Muscle of arm (tissue), 1 donor: ENCODE measurements at regions not wholly inside any gene's neighbourhood (a gene's known extent, or its start where the extent isn't known, plus 50 kb on each side); places are given as distances from the start of the nearest gene placed in this dataset.
A peak's percentile ranks its signal among the peaks of the same experiment; 100 is the strongest.

Source experiments
- DNase-seq: peaks from one replicate; pipeline ENCODE4 v3.0.0-alpha.2; 2013

DNA sequence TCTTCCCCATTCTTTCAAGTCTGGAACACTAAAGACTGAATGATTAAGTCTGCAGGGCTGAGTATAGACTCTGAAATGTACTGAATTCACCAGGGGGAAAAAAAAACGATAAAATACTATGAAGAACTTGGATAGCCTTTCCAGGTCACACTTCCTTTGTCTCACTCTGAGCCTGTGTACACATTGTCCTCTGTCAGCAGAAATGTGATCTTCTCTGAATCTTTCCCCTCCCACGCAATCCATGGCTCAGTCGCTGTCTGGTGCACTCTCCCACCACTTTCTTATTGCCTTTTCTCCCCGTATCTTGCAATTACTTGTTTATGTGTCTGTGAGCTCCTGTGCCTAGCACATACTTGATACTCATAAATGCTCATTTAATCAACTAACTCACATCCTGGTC, 212.6 kb upstream of the RSPO3 start:
- DNase-seq, result no peak

DNA sequence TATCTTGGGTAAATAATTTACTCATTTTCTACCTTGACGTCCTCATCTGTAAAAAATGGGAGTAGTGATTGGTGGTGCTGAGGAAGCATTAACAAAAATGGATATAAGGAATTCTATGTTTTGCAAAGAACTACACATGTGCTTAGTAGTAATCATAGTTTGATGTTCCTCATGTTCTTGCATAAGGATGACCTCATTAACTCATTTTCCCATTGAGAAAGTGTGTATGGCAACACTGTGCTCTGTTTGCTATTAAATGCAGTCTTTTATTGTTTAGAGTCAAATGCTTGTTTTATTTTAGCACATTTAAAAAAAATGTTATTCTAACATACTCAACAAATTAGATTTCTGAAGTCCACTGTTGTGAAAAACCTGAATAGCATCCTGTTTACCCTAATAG, 211.2 kb upstream of the RSPO3 start:
- peak; percentile 13 for DNase-seq

DNA sequence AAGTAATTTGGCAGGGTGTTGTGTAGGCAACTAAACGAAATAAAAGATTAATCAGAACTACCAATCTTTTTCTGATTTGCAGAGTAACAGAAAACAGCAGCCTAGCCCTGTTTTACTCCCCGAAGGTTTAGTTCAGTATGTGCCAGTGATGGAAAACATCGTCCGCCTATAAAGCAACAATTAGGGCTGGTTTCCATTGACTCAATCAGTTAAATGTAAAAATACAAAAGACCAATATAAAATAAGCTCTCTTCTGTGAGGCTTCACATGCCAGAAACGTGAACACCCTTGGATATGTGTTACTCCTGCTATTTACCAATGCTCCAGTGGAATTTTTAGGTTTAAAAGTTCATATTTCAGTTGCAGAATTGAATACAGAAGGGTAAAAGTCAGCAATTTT, 210.5 kb upstream of the RSPO3 start:
- DNase-seq, result peak; percentile 31

DNA sequence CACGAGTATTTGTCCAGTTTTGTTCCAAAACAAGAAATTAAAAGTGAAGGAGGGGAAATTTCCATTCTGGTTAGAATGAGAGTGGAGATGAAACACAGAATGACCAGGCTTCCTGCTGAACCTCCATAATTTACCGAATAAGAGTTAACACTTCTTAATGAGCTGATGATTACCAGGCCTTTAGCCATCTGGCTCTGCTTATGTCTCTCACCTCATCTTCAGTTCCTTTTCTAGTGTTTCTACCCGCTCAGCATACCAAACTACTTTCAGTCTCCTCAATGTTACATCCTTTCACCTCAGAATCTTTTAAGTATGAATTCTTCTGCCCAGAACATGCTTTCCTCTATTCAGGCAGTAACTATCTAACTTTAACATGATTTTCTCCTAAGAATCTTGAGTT, 209.0 kb upstream of the RSPO3 start:
- DNase-seq, result no peak

DNA sequence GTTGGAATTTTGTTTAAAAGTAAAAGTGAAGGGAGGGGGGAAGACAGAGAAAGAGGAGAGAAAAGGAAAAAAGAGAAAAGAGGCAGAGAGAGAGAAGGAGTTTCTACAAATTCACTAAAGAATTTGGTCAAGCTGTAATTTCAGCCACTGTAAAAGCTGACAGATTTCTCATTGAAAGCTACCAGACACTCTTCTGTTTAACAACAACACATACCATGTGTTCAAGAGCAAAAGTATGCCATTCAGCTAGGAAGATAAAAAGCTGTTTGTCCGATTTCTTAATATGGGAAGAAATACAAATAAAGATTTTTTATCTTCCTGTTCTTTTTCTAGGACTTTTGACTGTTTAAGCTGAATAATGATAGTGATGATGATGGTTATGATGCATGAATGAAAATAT, 204.8 kb upstream of the RSPO3 start:
- DNase-seq, result no peak

DNA sequence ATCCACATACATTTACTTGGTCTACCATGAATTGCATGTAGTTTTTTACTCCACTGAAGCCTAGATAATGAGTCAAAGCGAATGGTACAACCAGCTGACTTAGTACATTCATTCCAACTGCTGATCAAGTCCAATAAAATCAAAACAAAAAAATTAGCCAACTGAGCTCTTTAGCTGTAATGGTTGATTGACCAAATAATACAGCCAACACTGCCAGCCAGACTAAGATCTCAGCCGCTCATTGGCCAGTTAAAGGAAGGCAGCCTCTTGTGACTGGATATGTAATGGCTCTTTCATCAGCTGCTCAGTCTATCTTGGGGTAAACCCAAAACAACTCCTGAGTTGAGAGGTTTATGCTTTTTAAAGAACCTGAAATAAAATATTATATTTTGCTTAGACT, 204.3 kb upstream of the RSPO3 start:
- no peak for DNase-seq

DNA sequence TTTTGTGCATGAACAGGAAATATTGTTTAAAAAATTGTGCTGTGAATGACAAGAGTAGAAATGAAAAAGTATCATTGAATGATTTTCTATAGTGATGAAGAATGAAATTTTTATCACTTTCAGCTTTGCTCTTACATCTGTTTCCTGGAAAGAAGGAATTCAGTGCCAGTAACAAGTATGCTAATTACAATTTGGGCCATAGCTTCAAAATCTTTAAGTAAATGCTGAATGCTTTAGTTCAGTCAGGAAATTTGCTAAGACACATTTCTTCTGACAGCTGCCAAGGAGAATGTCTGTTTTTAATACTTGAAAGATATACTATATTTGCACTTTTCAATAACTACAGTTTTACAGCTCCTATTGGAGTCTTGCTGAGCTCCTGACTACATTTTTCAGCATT, 203.7 kb upstream of the RSPO3 start:
- DNase-seq, result no peak

DNA sequence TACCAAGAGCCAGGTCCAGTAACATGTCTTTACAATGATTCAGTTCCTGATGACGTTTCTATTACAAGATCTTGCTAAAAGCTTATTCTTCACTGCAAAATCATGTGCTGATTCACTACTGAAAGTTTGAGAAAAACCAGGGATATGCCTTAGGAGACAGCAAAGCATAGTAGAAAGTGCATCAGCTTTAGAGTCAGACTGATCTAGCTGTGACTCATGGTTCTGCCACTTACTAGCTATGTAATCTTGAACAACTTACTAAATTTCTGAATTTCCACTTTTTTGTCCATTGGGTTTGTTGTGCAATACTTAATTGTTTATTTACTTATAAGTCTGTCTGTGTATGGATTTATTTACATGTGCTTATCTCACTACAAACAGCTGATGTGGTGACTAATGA, 198.5 kb upstream of the RSPO3 start:
- no peak for DNase-seq

DNA sequence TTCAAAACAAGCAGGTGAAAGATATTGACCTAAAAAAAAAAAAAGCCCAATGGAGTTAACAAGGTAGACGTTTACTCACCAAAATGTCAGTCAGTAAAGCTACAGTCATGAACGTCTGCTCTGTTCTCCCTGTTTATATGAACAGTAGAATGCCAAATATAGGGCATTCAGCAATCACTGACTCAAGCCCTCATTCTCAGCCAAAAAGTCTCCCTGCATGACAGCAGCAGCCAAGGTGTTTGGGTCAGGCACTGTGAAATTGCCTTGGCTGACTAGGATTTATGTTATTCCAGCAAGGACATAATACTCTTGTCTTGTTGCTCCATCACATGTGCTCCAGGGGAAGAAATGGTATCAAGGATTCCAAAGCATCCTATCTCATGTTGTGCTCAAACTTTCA, 194.7 kb upstream of the RSPO3 start:
- no peak for DNase-seq

DNA sequence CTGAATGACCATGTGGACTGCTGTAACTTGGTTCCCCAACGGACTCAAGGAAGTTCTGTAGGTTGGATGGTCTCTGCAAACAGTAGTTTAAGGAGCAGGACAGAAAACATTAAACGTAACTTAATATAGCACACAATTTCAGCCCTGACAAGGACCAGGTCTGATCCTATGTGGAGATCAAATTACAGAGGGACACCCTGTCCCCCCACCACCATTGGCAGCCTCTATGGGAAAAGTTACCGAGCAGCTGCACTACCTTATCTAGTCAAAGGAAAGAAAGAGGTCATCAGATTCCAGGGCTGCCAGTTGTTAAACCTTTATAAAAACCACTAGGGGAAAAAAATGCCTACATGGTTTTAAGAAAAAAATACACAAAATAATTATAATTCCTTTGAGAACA, 191.5 kb upstream of the RSPO3 start:
- no peak for DNase-seq

DNA sequence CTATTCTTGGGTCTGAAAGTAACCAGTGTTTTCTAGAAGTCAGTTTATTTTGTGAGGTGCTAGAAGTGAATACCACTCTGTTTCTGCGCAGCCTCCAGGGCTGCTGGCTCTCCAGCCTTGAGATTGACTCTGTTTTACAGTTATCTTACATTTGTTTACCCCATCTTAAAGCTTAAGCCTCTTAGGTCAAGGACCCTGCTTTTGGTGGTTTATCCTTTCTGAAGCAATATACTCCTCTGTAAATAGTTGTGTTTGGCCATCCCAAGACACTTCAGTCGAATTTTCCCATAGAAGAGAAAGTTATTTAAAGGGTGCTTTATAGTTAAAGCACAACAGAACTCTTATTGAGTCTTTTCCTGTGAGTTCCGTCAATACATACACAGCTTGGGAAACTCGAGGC, 190.6 kb upstream of the RSPO3 start:
- DNase-seq, result no peak

DNA sequence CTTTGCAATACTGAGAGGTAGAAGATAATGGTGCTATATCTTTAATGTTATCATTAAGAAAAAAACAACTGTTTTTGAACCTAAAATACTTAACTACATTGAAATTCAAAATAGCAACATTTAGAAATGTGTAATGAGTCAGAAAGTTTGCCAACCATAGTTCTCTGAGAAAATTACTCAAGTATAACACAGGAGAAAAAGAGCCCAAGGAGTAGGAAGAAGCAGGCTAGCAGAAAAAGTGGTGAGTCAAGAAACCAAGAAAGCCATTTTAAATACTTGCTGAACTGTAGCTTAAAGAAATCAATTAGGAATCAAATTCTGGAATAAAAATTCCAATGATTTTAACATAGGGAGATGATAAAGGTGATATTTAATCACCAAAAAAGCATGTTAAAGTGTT, 181.0 kb upstream of the RSPO3 start:
- DNase-seq, result no peak

DNA sequence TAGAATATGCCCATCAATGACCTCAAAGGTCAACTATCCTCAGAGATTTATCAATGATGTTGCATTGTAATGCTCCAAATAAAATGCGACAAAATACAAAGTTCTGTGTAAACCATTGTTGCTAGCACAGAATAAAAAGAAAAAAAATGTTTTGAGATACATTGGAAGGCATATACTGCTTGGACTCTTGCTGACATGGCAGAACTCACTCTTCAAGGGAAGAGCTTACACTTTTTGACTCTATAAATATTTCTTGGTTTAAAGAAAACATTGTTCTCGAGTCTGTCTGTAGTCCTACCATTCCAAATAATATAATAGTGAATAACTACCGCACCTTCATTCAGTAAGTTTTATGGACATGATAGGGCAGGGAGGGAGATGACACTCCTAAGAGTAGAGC, 178.7 kb upstream of the RSPO3 start:
- no peak for DNase-seq

DNA sequence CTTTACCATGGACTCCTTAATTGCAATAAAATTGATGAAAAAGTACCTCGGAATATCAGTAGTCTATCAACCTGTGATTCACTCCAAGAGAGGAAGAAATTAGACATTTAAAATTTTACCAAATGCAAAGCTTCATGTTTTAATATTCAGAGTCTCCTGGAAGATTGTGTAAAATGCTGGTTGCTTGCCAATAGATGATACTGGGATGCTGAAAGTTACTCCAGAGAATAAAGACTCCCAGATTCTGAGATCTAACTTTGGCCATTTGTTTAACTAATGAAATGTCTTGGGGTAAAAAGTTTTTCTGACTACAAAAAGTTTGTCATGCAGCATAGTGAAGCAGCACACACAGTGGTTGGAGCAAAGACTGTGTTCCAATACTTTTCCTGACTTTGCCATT, 176.7 kb upstream of the RSPO3 start:
- peak; percentile 15 for DNase-seq

DNA sequence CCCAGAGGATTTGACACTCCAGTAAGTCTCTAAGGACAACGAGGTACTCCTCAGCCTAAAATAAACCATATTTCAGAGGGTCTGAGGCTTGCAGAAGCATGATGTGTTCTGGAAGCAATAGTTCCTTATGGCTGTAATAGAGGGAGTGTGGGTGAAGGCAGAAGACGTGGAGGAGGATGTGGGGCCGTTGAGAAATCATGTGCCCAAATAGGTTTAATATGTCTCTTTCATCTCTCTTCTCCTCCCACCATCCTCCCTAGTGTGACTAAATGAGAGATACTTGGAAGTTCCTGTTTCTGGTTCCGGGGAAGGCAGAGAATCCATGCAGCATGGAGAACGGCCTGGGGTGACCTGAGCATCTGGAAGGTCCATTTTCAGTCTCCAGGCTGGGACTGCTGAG, 174.0 kb upstream of the RSPO3 start:
- DNase-seq, result no peak

DNA sequence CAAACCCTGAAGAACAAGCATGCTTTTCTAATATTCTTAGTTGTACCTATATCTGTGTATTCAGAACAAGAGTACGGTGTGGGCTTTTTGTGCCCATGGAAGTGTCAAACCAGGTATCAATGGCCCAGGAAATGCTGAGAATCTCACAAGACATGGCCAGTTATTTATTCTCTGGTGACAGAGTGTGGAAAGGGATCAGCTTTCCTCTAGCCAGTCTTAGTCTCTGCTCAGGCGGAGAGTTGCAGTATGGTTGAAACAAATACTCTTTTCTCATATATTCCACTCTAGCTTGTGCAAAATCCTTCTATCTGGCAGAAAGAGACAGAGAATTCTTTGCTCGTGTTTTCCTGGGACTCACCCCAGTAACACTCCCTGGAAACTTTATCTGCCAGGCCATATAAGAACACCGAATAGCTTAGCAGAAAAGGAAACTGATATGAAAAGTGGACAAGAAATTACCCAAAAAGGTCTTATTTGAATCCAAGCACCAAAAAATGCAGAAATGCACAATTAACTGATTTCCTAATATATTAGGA, 173.3 kb upstream of the RSPO3 start:
- peak; percentile 56 for DNase-seq

DNA sequence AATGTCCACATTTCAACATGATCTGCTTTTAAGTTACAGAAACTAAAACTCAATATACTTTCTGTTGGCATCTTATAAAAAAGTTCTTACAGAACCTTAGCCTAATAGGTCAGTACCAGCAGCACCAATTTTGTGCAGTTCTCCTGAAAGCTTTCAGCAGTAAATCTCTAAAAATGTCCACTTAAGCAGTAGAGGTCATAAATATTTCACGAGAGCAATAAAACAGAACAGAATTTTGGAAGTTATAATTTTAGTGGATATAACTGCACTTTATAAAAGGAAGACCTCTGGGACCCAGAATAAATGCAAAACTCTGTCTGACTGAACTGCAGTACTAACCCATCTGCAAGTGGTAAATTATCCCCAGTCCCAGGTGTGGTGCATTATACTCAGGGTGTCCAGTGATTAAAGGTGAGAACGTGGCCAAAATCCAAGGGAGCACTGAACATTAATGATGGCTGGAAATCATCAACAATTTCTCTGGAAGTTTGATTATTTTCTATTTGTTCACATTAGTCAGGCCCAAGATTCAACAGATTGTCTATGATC, 172.6 kb upstream of the RSPO3 start:
- DNase-seq, result peak; percentile 25

DNA sequence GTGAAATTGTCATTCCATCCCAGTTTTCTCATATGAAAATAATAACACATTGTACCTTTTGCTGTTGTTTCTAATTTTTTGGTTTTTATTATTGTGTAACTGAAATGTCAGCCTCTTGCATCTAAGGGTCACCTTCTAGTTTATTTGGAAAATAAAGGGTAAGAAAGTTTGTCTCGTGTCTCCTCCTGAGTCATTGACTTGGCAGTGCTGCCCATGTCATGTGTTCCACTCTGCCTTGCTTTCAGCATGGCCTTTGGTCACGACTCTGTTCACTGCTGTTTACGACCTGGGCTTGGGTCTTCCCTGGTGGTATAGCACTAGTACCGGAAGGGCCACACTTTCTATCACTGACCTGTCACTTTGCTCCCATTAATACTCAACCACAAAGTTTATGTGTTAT, 171.4 kb upstream of the RSPO3 start:
- no peak for DNase-seq

DNA sequence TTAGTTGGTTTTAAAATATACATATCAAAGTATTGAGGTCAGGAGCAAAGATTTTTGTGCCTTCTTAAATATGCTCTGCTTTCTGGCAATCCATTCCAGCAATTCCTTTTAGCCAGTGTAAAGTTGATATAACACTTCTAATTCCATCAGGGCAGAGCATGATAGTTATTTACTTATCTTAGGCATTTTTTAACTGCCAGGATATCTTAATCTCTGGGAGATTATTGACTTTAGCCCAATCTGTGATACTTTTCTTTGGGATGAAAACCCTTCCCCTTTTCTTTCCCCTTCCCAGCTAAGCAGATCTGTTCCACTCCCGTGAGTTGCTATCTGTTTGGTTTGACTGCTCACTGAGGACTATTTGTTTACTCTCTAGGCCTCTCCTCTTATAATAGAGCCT, 168.7 kb upstream of the RSPO3 start:
- DNase-seq, result no peak

DNA sequence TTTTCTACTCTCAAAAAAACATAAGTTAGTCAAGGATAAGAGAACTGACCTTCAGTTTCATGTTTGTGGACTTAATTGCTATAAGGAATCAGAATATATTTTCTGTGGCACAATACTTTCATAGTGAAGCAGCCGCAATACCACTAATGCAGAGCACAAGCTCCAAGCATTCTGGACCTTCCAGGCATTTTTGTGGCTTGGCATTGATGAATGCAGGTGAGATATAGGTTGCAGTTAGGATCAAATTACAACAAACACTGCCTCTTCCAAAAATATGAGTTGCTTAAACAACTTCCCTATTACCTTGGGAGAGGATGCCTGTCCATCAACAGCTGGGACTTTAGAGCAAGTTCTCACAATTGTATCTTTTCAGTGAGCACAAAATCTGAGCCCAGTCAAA, 162.8 kb upstream of the RSPO3 start:
- DNase-seq, result no peak

DNA sequence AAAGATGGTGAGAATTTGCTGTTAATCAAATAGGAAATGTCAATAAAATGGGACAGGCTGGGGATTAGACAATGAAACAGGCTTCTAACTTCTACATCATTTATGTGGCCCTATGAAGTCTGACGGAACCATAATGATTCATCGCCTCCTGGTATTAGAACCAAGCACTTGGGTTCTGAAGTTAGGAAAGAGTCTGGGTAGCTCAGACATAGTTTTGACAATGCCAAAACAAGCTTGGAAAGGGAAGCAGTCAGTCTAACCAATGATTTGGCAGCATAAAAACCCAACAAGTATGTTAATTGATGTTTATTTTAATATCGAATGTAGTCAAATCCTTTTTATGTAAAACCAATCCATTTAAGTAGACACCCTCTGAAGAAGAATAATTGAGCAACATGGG, 160.8 kb upstream of the RSPO3 start:
- DNase-seq, result no peak

DNA sequence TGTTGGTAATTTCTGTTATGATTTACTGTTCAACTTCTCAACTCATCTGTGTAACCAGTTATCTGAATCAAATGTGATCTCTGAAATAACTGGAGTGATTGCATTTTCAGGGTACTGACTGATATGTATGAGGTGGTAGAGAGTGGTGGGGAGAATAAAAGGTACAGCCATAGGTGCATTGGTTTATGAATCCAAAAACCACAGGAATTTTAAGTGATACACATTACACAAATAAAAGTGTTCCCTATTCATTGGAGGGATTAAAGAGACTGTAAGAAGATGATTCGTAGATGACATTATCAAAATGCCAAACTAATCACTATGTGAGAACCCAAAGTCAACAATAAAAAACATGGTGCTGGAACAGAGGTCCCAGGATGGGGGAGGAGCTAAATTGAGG, 158.7 kb upstream of the RSPO3 start:
- DNase-seq, result no peak

DNA sequence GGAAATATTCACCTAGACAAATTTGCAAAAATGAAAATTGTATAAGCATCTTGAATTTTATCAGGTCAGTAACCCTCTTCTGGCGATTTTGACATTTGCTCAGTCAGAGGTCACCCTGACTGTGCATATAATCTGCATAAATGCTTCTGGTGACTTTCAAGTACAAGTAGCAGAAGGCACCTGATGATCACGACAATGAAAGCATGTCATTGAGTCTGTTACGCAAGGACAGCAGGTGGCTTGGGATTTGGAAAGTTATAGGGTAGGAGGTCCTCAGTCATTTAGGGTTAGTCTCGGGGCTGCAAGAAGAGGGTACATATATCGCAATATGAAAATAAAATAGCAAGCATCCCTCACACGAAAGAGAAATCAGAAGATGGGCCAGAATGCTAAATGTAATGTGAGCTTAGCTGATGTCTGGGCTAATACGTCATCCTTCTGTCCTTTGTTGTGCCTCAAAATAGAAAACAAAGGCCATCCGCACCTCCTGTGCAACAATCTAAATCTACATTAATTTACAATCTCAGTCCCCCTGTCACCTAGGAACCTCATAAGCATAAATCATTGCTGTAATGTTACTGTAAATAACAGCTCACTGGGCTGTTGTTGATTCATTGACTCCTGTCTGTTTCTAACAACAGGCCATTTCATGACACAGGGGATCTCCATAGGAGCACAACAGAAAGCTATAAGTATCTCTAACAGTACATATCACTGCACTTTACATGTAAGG, 155.2 kb upstream of the RSPO3 start:
- no peak for DNase-seq
